Colon (tissue), 2 donors: ENCODE measurements at regions not wholly inside any gene's neighbourhood (a gene's known extent, or its start where the extent isn't known, plus 50 kb on each side); places are given as distances from the start of the nearest gene placed in this dataset.

ENCODE experiments used
- FAIRE-seq: peaks from 2 replicates; lab custom pipeline; 2012; peaks lifted over from hg19 to GRCh38; lab: Jason Lieb, UNC
- donor health status: control.
- donor health status: control.

DNA sequence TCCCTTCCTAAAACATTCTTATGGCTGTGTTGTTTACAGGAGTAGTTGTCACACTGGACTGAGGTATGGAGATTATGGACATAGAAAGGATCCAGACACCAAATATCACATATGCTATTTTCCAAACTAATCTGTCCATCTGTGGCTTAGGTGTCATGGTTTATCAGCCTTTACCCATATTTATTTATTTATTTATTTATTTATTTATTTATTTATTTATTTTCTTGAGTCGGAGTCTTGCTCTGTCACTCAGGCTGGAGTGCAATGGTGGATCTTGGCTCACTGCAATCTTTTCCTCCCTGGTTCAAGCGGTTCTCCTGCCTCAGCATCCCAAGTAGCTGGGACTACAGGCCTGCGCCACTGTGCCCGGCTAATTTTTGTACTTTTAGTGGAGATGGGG is 1103.1 kb downstream of the MAT2B start:
- FAIRE-seq = no peak

DNA sequence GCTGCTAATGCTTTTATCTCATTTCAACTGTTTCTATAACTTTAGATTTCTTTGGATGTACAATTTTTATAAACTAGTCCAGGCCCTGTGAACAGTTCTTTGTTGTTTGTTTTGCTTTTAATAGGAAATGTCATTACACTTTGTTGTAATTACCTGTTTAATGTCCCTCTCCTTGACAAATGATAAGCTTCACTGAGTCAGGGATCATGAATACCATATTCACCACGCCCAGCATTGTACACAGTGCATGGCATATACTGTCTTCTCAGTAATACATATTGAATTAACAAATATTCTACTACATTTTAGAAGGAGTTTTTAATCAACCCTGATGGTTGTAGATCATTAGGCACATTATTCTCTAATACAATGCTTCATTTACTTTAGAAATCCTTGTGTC is 1105.0 kb downstream of the MAT2B start:
- FAIRE-seq = no peak

DNA sequence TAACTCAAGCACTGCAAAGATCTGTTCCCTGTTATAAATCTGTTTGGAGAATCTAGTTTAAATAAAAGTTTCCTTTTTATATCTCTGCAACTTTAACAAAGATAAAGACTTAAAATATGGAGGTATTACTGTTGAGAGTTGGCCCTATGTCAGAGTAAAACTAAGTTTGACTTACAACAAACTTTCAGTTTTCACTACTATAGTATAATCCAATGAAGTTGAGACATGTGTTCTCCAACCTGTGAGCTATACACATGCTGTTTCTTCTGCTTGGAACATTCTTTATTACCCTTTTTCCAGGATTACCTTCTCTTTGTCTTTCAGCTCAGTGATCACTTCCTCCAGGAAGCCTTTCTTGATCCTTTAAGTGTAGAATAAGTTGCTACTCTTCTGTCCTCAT is 1109.3 kb downstream of the MAT2B start:
- no peak for FAIRE-seq

DNA sequence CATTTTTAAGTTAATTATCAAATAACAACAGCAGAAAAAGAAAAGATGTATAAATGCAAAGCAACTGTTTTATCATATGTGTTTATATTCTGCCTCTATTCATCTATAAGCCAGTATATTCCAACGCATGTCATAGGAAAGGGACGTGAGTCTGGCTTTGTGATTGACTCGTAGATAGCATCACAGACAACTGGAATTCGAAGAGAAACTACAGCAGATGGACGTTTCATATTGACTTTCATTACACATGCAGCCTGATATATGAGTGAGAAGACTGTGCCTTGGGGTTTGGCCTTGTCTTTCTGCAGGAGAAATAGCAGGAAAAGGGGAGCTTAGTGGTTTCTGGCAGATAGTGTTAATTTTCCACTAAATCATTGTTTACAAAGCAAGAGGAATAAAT is 1111.9 kb downstream of the MAT2B start:
- no peak for FAIRE-seq

DNA sequence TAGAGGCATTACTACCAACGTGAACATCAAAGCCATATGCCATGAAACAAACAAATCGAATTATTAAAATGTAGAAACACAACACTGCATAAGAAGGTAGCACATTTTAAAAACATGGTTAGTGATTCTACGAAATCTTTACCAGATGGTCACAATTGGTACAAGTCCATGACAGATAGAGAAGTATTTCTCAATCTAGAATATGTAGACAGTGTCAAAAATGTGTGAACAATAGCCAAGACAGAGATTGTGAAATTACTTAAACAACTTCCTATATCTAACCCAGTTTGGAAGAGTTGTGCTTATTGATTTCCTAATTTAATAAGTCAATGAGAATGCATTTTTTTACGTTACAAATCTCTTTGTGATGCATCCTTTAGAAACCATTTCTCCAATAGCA is 1121.6 kb downstream of the MAT2B start:
- FAIRE-seq = no peak

DNA sequence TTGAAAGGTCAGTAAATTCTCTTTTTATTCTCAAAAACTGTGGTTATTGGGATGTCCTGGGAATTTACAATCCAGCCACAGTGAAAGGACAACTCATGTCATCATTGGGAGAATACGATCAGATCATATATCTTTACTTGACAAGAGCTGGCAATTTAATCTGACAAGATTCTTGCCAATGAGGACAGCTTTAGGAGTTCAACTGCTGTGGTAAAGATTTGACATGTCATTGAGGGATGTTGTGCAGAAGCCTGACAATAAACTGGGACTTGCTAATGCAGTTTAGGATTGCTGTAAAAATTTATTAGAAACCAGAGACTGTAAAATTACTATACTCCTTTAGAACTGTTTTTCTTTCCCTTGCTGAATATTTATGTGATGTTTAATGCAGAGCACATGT is 1131.0 kb downstream of the MAT2B start:
- FAIRE-seq = no peak

DNA sequence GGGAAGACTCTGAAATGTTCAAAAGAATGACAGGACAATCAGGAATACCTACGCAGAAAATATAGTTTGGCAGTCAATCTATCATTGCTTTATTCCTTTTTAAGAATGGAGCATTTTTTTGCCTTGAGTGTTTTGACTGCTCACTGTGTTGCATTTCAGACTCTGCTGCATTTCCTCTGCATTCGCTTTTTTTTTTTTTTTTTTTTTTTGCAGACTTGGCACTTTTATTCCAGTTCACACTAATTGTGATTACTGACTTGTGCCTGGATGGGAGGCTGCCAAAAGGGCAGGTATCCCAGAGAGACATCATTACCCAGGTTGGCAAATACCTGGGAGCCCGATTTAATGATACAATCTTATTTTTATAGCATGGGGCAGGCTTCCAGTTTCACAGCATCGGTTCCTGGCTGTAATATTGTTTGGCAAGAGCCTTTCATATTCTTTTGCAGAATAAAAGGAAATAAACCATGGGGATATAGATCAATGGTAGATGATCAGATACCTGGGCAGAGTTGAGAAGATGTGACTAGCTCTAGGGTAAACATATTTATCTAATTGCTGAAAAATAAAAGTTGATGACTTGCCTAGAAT is 1132.6 kb downstream of the MAT2B start:
- no peak for FAIRE-seq

DNA sequence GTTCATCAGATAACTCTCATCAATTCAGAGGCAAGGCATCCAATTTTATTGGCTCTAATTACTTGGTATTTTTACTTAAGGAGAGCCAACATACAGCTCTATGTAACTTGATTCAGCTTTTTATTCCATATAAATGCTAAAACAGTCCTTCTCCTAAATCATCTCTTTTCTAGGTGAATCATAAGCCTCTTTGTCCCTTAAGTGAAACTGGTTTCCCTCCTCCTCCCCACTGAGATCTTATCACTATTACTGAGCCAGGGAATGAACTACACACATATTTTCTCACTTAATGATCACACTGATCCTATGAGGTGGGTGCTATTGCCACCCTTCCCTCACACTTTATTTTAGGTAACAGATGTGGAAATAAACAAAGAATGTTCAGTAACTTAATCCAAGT is 1143.8 kb downstream of the MAT2B start:
- FAIRE-seq = no peak

DNA sequence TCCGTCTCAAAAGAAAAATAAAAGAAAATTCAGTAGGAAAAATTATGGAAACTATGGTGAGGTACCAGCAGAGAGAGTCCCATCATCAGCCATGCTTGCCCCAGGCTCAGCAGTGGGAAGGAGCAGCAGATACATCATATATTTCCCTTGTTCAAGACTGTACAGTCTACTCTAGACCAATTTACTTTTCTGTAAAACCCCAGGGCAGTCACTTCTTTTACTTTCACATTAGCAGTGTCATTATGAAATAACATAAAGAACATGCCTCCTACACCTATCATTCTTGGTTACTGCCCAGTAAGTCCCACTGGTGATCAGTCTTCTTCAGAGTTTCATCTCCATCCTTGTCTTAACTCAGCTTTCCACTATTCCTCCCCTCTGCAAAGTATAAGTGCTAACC is 1145.0 kb downstream of the MAT2B start:
- no peak for FAIRE-seq

DNA sequence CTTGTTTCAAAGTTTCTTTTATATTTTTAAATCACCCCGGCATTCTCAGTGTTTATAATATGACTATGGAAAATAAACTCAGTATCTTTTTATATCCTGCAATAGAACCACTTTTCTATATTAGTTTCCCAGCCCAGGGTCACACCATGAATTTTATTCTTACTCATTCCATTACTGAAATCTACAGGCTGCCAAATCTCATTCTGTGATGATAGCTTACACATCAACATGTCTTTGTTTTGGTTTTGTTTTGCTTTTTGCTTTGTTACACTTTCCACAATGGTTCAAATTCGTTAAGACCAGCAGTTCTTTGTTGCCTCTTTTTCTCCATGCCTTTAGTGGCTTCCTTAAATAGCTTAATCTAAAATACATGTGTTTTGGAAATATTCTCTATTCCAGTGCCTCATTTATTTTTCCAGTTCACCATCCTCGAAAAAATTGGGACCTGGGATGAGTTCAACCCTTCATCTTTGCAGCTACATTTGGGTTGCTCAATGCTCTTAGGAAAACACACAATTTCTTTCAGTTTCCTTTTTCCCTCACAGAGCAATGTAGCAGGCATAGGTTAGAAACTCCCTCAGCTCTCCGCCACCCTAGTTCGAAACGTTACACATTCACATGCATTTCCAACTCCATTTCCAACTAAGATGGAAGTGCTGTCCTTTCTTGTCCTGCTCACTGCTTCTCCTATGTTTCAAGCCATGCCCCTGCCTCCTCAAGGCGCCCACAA is 1146.3 kb downstream of the MAT2B start:
- FAIRE-seq = no peak

DNA sequence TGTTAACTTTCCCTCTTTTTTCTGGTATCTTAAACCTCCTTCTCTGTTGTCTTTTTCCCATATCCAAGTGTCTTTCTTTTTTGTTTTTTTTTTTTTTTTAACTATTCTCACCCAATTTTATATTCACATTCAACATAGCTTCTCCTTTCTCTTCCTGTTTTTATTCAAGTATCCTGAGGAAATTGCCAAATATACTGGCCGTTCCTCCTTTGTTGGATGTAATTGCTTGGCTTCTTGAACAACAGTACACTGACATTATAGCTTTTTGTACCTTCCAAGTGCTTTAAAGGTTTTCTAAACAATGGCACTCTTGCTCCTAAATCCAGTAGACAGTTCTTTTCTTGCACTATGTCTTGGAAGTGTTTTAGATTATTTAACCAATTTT is 1146.8 kb downstream of the MAT2B start:
- FAIRE-seq = no peak

DNA sequence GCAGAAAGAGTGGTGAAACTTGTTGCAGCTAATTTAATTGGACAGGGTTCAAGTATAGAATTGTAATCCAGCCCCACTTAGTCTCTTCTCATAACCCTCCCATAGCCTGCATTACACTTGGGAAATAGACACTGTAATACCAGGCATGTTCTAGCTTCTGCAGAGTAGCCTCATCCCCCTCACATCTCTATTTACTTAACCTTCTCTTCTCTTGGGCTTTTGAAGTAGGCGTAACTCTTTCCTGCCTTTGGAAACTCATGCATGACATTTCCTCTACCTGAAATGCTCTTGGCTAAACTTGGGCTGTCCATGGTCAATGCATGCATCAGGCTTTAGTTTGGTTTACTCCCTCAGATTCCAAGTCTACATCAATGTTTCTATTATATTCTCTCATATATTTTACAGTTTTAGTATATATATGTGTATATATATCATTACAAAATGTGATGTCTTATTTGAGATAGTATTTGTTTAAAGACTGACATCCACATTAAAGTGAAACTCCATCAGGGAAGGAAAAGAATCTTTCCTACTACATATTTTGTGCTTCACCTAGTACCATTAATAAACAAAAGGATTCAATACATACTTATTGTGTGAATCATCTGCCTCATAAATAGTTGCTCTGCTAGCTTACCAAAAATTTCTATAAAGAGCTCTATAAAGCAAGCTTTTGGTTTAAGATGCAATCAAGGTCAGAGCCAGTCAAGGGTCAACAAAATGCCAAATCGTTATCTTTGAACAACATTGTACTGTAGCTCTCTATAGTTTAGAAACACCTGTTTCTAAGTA is 1158.0 kb downstream of the MAT2B start:
- FAIRE-seq = no peak

DNA sequence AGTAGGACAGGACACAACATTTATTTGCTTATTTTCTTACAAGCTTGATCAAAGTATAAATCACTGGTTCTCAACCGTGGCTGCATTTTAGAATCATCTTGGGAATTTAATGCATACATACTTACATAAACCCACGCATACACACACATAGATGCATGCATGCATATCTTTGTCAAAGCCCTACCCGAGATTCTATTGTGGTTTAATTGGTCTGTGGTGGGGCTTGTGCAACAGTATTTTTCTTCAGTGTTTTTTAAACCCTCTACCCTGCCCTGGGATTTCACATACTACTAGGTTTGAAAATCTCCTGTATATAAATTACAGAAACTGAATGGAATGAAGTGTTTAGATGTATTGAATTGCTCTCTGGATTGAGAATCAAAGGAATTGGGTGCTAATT is 1166.2 kb downstream of the MAT2B start:
- FAIRE-seq = no peak

DNA sequence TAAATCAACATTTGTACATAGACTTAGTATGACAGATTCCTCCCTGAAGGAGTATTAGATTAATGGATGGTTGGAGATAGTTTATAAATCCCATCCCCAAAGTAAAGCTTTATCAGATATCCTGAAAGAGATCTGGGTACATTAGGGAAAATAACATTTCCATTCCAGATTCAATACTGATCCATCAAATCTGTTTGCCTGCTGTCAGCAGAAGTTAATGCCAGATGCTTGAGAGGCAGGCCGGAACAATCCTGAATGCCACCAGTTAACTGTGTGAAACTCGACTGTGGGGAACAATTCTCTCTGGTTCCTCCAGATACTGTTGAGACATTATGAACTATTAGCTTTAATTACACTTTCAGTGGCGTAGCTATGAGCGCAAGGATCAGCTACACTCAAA is 1166.8 kb downstream of the MAT2B start:
- FAIRE-seq = no peak

DNA sequence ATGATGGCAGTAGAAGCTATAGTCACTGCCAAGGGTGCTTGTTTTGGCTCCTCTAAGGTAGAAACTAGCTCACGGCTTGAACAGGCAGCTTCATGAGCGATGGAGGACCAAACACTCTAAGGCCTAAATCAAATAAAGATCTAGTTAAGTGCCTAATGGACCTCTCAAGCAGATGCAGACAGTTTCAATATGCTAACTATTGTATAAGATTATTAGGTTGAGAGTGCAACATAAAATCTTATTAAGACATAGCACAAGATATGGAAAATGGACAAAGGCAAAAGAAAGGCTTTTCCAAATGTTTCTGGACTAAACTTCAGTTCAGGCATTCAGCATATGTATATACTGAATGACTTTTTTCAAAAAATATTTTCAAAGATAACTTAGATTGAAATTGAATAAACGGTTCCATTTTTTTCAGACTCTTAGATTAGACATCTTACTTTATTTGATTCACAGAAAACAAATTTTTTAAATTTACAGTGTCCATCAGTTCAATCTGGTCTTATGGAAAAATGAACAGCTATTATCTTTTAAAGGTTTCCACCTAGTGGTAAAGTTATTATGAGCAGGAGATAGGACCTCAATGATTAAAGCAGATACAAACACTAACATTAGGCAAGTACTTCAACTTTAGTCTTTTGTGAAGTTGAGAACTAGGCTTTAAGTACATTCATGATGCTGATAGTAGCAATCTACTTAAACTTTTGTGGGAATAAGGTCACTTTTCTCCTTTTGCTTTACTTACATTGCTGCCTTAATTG is 1167.7 kb downstream of the MAT2B start:
- FAIRE-seq = no peak

DNA sequence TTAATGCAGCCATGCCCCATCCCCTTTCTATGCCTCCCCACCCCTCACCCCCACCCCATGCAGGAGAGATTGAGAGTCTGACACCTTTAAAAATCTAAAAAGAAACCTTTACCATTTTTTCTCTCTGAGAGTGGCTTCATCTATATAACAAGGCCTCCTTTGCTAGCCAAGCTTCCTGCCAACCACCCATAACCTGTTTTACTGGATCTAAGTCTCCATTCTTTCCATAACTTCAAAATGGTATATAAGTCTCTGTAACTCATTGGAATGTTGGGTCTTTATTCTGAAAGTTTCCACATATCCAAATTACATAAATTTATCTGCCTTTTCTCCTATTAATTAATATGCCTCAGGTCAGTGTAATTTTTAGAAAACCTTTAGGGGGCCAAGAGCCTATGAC is 1174.0 kb downstream of the MAT2B start:
- no peak for FAIRE-seq

DNA sequence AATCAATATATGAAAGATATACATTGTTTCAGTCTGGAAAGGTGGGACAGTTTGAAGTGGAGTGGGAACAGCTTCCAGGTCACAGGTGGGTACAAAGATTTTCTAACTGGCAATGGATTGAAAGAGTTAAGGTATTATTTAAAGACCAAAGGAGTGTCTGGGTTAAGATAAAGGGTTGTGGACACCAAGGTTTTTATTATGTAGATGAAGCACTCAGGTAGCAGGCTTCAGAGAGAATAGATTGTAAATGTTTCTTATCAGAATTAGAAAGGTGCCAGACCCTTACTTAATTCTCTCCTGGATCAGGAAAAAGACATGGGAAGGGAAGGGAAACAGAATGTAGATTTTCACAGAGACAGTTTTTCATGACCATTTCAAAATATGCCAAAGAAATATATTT is 1174.8 kb downstream of the MAT2B start:
- no peak for FAIRE-seq

DNA sequence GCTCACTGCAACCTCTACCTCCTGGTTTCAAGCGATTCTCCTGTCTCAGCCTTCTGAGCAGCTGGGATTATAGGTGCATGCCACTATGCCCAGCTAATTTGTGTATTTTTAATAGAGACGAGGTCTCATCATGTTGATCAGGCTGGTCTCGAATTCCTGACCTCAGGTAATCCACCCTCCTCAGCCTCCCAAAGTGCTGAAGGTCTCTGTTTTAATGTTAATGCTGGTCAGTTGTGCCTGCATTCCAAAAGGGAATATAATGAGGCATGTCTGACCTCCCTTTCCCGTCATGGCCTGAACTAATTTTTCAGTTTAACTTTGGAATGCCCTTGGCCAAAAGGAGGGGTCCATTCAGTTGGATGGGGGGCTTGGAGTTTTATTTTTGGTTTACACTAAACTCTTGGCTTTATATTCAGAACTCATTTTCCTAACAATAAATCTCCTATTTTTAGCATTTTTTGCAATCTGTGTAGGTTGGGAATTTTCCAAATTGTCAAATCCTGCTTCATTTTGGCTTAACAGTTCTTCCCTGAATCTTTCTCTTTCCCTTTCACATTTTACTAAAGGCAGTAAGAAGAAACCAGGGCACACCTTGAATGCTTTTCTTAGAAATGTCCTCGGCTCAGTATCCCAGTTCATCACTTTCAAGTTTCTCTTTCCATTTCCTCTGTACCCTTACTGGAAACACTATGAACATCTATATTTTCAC is 1175.5 kb downstream of the MAT2B start:
- FAIRE-seq = no peak

DNA sequence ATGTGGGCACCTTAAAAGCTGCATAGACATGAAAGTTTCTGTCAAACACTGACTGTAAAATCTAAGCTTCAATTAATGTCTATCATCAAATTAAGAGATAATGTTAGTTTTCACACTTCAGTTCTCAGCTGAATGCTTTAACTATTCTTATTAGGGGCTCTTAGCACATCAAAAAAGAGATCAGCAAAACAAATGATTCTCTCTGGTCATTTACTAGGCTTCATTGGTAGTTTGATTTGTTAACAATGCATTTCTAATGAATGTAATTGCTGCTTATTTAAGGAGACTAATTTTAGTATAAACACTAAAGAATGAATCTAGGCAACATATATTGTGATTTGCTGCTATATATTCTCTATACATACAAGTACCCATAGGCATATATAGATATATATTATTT is 1182.0 kb downstream of the MAT2B start:
- no peak for FAIRE-seq

DNA sequence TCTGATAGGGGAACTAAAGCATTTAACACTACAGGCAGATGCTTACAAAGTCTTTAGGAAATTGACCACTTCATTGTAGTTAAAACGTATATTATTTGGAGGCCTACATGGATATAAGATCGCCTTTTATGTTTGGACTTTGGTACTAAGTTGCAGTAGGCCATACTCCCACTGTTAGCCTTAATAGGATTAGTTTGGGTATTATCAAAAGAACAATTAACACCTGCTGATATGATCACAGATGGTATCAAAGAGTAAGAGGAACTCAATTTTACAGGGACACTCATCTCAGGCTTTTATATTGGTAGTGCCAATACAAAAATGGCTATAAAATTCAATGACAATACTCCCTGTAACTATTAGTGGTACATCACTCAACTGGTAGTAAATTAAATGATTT is 1183.0 kb downstream of the MAT2B start:
- FAIRE-seq = no peak

DNA sequence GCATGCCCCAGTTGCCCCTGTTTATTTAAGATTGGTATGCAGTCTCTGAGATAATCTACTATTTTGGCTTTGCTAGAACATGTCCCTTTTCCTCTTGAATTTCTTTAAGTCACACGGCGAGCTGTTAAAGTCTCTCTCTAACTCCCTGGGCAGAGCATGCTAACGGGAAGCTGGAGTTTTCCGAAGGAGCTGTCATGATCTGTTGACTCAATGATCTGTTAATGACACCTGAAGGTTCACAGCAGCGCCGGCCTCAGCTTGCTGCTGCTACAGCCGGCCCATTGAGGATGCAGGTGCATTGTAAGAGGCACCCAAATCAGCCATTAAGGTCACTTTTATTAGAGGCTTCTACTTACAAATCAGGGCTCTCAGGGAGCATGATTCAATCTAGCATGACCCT is 1203.4 kb downstream of the MAT2B start:
- FAIRE-seq = no peak

DNA sequence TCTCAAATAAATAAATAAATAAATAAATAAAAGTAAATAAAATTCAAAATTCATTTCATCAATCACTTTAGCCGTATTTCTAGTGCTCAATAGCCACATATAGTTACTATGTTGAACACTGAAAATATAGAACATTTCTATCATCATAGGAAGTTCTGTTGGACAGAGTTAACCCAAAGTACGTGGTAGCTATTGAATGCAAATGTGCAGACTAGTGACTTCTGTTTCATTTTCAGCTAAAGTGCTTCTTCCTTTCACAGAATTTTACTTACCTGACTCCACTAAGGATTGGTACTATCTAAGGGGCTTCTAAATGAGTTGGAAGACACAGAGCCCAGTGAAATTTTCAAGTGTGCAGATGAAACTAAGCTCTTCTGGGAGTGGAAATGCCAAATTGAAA is 1208.3 kb downstream of the MAT2B start:
- FAIRE-seq = no peak
